ENCODE measurements at regions not wholly inside any gene's neighbourhood (a gene's known extent, or its start where the extent isn't known, plus 50 kb on each side); places are given as distances from the start of the nearest gene placed in this dataset.

DNA sequence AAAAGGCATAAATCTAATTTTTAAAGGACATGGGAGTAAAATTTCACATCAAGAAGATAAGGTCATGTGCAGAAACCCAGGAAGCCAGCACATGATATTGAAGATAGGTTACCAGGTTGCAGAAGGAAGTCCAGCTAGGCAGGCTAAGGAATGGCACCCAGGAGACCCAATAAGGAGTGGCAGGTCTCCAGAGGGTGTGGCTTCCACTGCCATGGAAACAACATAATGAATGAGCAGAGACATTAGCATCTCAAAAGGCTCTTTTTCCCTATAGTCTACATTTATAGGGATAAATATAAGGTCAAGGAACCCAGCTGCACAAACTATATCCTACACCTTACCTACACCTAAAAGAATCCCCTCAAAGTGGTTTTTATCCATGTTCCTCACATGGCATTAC lies 275.9 kb downstream of the RPS29 start:
- Histone ChIP-seq H3F3A (ENCODE audit: low read length, unreplicated experiment) (no peaks in the 10 kb centered on the region), H3K9me2 (replicated peaks; ENCODE audit: low read length) (no peaks in the 10 kb centered on the region), H4K20me1 (ENCODE audit: low read length) (no peaks in the 10 kb centered on the region), H3K9ac (ENCODE audit: low read length) (no peak overlapping the region), H2AFZ (ENCODE audit: low read length) (no peak overlapping the region), H3K27me3 (ENCODE audit: low read length) (peaks cover 58% of the 10 kb centered on the region), H3K4me2 (ENCODE audit: low read length) (no peak overlapping the region), H3K79me2 (ENCODE audit: low read length) (no peaks in the 10 kb centered on the region), H3K4me1 (ENCODE audit: insufficient read depth, low read length) (no peaks in the 10 kb centered on the region), H3K27ac (ENCODE audit: low read length) (no peak overlapping the region), H3K9me3 (ENCODE audit: low read length) (no peaks in the 10 kb centered on the region), H3K36me3 (ENCODE audit: low read depth, low read length) (no peaks in the 10 kb centered on the region), H3K4me3 (ENCODE audit: low read length) (no peak overlapping the region)
- TF ChIP-seq, protein P1, sequence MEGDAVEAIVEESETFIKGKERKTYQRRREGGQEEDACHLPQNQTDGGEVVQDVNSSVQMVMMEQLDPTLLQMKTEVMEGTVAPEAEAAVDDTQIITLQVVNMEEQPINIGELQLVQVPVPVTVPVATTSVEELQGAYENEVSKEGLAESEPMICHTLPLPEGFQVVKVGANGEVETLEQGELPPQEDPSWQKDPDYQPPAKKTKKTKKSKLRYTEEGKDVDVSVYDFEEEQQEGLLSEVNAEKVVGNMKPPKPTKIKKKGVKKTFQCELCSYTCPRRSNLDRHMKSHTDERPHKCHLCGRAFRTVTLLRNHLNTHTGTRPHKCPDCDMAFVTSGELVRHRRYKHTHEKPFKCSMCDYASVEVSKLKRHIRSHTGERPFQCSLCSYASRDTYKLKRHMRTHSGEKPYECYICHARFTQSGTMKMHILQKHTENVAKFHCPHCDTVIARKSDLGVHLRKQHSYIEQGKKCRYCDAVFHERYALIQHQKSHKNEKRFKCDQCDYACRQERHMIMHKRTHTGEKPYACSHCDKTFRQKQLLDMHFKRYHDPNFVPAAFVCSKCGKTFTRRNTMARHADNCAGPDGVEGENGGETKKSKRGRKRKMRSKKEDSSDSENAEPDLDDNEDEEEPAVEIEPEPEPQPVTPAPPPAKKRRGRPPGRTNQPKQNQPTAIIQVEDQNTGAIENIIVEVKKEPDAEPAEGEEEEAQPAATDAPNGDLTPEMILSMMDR (conservative IDR thresholded peaks at IDR 0.05; ENCODE audit: low read depth, low read length): no peak
- TF ChIP-seq EZH2 (IDR thresholded peaks at IDR 0.05; ENCODE audit: low read length, unreplicated experiment): no peak
- TF ChIP-seq EZH2phosphoT487 (IDR thresholded peaks at IDR 0.05; ENCODE audit: borderline replicate concordance, low read length): no peak
- intact Hi-C loops (cut with micrococcal nuclease): no loop called here
- no TSS peak for BruUV-seq (replicated peaks)
- ChIA-PET POLR2A (ENCODE audit: unreplicated experiment) (no interaction called here), CTCF (no interaction called here)
- ATAC-seq (no peak), DNase-seq (no peak)

DNA sequence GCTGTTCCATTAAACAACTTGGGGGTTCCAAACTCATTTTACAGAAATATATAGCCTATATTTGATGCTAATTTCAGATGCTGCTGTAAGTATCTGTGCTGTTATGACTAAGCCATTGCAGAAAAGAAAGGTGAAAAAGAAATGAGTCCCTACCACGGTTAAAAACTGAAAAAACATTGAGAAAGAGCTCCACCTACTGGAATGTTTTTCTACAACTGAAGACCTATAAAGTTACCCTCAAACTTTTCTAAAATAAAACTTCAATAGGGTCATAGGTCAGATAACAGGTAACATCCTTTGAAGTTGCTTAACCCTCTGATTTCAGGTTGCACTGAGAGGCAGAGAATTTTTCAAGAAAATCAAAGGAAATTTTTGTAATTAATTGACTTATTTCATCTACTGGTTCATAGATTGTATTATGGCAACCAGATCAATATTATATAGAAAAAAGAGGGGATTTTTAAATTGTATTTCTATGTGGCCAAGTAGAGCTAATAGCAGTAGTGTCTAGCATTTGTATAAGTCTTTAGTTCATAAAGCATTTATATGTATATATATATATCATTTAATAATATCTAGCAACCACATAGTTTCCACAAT lies 279.9 kb downstream of the RPS29 start:
- Histone ChIP-seq H3K4me1 (ENCODE audit: insufficient read depth, low read length) (no peaks in the 10 kb centered on the region), H3K27ac (ENCODE audit: low read length) (no peak overlapping the region), H3K9me2 (replicated peaks; ENCODE audit: low read length) (no peaks in the 10 kb centered on the region), H3K27me3 (ENCODE audit: low read length) (peaks cover 30% of the 10 kb centered on the region), H2AFZ (ENCODE audit: low read length) (no peak overlapping the region), H3K79me2 (ENCODE audit: low read length) (no peaks in the 10 kb centered on the region), H3K4me3 (ENCODE audit: low read length) (no peak overlapping the region), H4K20me1 (ENCODE audit: low read length) (no peaks in the 10 kb centered on the region), H3K4me2 (ENCODE audit: low read length) (no peak overlapping the region), H3K36me3 (ENCODE audit: low read depth, low read length) (no peaks in the 10 kb centered on the region), H3F3A (ENCODE audit: low read length, unreplicated experiment) (no peaks in the 10 kb centered on the region), H3K9ac (ENCODE audit: low read length) (no peak overlapping the region), H3K9me3 (ENCODE audit: low read length) (no peaks in the 10 kb centered on the region)
- no TSS peak for BruUV-seq (replicated peaks)
- peak; percentile 49; the same call in 1 of the 2 replicates for ATAC-seq
- ChIA-PET POLR2A (ENCODE audit: unreplicated experiment) (no interaction called here), CTCF (no interaction called here)
- TF ChIP-seq, protein P1 (conservative IDR thresholded peaks at IDR 0.05; ENCODE audit: low read depth, low read length): peak; percentile 80
- TF ChIP-seq EZH2phosphoT487 (IDR thresholded peaks at IDR 0.05; ENCODE audit: borderline replicate concordance, low read length) (no peak), EZH2 (IDR thresholded peaks at IDR 0.05; ENCODE audit: low read length, unreplicated experiment) (no peak)
- peak; percentile 70 for DNase-seq
- intact Hi-C loops (cut with micrococcal nuclease): loop anchor here (10.0 kb wide), 1 partner anchor 1391 kb away; no protein-coding TSS in a partner anchor

DNA sequence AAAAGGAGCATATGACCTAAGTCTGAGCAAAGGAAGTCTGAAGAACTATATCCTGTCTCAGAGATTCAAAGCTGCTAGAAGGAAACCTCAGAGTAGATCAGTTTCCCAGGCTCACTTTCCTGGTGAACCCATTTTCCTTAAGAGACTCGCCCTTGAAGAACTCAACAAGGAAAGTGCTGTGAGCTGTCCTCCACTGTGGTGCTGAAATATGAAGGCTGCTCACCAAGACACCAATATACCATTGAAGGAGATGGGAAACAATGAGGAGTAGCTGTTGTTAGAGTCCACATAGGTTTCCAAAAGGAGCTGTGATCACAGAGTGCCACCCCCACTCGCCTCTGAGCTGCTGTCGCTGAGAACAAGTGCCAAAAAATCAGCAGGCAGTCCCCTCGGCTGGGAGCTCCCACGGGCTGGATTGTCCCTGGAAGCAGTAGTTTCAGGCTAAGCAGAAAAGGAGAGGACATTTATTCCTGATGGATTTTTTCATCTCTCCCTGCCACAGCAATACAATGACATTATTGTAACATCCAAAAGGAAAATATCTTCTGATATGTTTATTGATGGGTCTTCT lies 282.1 kb downstream of the RPS29 start:
- no peaks in the 10 kb centered on the region for H4K20me1 ChIP-seq (ENCODE audit: low read length)
- no peaks in the 10 kb centered on the region for H3K9me3 ChIP-seq (ENCODE audit: low read length)
- TF ChIP-seq EZH2phosphoT487 (IDR thresholded peaks at IDR 0.05; ENCODE audit: borderline replicate concordance, low read length) (no peak), EZH2 (IDR thresholded peaks at IDR 0.05; ENCODE audit: low read length, unreplicated experiment) (no peak)
- TF ChIP-seq, protein P1 (conservative IDR thresholded peaks at IDR 0.05; ENCODE audit: low read depth, low read length): no peak
- intact Hi-C loops (cut with micrococcal nuclease): loop anchor here (10.0 kb wide), 1 partner anchor 1389 kb away; no protein-coding TSS in a partner anchor
- H3K9ac ChIP-seq (ENCODE audit: low read length): no peak overlapping the region
- no peak overlapping the region for H3K27ac ChIP-seq (ENCODE audit: low read length)
- ChIA-PET POLR2A (ENCODE audit: unreplicated experiment) (no interaction called here), CTCF (no interaction called here)
- H3F3A ChIP-seq (ENCODE audit: low read length, unreplicated experiment): no peaks in the 10 kb centered on the region
- H3K4me1 ChIP-seq (ENCODE audit: insufficient read depth, low read length): no peaks in the 10 kb centered on the region
- H3K27me3 ChIP-seq (ENCODE audit: low read length): peaks cover 9% of the 10 kb centered on the region; the same call in 1 of the 2 replicates
- H3K4me2 ChIP-seq (ENCODE audit: low read length): no peak overlapping the region
- DNase-seq: peak; percentile 60
- no peak overlapping the region for H3K4me3 ChIP-seq (ENCODE audit: low read length)
- H3K79me2 ChIP-seq (ENCODE audit: low read length): no peaks in the 10 kb centered on the region
- H2AFZ ChIP-seq (ENCODE audit: low read length): no peak overlapping the region
- H3K36me3 ChIP-seq (ENCODE audit: low read depth, low read length): no peaks in the 10 kb centered on the region
- ATAC-seq: 0 out of 2 replicates have a peak, but pooled peaks have one; percentile 35
- no peaks in the 10 kb centered on the region for H3K9me2 ChIP-seq (replicated peaks; ENCODE audit: low read length)
- BruUV-seq (replicated peaks): no TSS peak
